HG03558 (cell line): ENCODE measurements at regions not wholly inside any gene's neighbourhood (a gene's known extent, or its start where the extent isn't known, plus 50 kb on each side); places are given as distances from the start of the nearest gene placed in this dataset.

Source experiments
- ATAC-seq: cut with Tn5 transposase; IDR thresholded peaks from one replicate; pipeline ENCODE4 v1.9.1; 2021; ENCODE audit warnings: moderate number of reproducible peaks; ENCODE audit not compliant: unreplicated experiment; ENCODE audit errors: extremely low read depth

DNA sequence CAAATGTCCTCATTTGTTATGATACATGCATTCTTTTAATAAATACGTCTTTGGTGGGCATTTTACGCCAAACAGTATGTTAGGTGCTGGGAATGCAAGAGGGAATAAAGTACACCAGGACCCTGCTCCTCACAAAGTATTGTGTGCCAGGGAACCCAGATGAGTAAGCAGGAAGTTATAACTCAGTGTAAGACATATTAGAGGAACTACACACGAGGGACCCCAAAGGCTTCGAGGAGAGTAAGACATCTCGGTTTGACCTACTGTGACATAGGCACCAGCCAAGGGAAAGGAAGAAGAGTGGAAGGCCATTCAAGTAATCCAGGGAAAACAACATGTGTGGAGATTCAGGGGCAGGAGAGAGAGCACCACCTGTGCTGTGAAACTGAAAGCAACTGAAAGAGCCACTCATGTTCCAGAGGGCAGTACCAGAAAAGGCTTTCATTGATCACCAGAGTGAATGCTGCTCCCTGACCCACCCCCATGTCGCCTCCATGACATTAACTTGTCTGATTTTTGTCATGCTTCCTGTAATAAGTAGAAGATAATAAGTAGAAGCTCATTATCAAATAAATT is 542.5 kb upstream of the PKN2 start:
- no peak for ATAC-seq

DNA sequence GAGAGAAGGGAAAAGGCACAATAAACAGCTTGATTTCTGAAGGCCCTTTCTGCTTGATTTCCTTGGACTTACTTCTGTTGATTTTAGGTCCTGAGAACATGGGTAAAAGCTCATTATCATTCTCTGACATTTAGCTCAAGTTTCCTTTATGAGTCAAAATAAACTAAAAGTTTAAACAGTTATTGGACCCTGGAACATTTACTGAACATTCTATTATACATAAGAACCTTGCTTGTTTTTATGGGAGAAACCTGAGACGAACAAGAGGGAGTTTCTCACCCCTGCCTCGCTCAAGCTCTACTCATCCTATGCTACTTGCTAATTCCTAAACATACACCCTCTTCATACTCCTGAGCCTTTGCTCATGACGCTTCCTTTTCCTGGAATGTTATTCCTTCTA is 538.3 kb upstream of the PKN2 start:
- ATAC-seq, result no peak

DNA sequence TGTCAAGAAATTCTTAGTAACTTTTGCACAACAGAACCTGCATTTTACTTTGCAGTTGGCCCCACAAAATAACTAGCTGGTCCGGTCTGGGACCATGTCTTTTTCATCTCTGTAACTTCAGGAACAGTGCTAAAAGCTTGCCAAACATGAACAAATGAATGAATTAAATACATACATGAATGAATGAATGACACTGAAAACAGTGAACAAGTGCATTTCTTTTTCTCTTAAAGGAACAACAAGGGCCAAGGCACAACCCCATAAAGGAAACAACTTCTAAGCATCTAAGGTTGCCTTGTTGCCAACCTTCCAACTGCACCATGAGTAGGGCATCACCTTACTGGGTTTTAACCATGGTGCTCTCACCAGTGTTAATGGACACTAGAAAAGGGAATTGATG is 534.4 kb upstream of the PKN2 start:
- no peak for ATAC-seq

DNA sequence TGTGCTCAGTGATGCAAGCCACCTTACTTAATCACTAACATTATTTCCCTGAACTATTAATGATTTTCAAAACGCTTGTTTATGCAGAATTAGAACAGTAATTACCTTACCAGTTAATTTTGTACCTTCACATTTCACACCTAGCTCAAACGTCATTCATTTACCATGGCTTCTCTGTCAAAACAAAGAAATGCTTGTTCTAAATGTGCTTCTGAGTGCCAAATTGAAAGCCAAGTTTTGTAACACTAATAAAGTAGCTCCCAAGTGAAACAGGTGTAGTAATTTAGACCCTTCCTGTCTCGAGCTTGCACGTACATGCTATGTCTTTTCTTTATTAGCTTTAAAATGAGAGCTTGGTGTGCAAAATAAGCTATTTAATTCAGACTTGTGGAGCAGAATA is 533.7 kb upstream of the PKN2 start:
- ATAC-seq, result peak; percentile 43

DNA sequence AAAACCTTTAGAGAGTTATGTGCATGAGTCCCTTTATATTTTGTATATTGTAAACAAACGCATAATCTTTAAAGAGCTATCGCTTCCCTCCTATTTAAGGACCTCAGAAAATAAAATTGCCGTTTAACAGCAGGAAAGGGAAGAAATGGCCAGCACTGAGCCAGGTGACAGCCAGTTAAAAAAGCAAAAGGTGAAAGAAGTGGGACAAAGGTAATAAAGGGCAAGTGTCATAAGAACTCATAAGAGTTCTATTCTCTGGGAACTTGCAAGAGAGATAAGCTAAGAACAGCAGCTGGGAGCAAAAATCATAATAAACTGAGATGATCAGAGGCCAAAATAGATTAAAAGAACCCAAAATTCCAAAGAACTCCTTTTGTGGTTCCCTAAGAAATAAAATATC is 520.9 kb upstream of the PKN2 start:
- ATAC-seq, result no peak

DNA sequence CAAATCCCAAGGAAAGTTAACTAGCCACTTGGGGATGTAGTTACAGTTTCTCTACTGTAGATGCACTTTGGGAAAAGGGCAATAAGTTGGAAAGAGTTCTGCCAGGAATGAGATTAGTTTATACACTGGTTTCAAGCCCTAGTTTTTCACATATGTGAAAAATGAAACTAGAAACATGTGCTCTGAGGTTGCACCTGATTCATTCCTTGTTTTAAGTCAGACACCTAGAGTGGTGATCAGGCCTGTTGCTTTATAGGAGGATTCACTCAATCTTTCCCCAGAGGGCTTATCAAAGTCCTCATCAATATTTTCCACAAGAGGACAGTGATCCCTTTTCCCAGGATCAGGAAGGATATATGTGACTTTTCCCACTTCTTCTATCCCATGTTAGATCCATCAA is 515.9 kb upstream of the PKN2 start:
- no peak for ATAC-seq

DNA sequence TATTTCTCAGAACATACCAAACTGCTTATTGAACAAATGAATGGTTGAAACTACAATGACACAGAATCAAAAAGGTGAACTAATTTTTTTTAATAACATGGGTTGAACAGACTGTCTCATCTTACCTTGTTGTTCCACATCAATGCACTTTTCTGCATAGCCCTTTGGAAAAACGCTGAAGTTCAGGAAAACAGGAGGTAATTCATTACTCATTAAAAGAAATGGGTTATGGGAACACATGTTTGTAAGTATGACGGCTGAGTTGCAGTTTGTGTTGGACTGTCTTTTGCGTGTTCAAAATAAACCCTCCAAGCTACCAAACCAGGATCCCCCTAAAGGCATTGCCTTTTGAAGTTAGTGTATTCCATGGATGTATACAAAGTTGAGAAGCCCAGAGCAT is 514.9 kb upstream of the PKN2 start:
- no peak for ATAC-seq

DNA sequence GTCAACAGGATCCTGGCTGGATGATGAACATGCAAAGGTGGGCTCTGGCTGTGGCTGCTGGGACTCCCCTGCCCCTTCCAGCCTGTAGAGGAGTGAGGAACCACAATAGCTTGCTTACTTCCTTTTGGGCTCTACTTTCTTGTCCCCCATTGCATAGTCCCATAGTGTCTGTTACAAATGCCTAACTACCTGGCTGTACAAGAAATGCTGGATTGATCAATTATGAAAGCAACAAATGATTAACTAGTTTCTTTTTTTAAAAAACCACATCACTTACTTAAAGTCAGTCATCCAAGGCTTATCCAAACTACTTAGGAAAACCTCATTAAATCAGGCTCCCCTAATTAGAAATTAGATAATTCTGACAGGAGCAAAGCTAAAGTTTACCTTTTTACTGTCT is 514.1 kb upstream of the PKN2 start:
- ATAC-seq, result no peak

DNA sequence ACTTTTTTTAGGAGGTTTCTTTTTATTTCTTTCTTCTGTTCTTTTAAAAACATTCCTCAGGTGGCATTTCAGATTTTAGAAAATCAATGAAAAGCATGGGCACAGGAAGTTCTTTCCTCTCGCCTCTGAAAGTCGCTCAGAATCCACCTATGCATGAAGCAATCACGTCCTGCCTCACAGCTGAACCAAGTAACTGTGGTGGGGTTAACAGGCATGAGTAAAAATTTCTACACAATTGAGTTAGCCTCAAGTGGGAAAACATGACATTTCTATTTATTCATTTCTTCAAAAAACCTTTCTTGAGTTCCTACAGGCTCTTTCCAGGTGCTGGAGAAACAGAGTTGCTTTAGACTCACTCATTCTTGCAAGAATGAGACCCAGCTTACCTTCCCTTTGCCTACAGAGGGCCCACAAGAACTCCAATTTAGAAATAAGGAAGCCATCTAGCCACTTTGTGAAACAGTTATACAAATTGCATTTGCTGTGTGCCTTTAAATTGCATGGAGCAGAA is 508.9 kb upstream of the PKN2 start:
- ATAC-seq, result no peak

DNA sequence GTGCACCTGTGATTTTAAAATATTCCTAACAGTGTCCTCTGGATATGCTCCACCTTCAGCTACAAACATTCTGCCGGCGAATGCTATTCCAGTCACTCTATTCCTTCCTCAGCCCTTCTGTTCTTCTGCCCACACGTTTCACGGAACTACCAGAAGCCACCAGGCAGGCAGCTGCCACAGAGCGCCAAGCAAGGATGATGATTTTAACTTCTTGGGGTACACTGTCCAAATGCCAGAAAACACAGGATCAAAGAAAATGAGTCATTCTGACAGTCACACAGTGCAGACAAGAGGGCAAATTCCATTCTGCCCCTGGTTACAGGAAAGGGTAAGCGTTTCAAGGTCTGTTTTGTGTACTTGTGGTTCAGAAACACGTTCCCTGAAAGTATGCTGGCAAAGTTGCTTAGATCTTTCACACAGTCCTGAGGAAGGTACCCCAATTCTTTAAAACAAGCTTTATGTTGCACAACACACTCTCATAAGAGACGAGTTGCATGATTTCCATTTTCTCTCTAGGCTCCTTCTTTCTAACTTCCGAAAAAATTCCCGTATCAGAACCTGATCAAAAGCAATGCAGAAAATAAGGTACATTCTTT is 508.3 kb upstream of the PKN2 start:
- ATAC-seq, result no peak

DNA sequence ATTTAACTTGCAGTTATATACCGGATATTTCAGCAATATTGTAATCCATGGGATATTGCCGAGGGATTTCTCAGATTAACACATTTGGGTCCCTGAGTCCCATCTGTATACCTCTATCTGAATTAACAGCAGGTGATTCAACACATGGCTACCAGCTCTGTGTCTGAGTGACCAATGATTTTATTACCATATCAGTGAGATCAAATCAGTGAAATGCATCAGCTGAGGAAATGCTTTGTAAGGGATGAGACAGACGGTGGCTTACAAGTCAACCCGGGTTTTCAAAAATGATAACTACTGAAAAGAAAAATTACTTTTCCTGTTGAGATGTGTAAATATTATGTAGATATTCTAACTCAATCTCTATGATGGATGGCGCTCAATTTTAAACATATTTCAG is 504.1 kb upstream of the PKN2 start:
- no peak for ATAC-seq

DNA sequence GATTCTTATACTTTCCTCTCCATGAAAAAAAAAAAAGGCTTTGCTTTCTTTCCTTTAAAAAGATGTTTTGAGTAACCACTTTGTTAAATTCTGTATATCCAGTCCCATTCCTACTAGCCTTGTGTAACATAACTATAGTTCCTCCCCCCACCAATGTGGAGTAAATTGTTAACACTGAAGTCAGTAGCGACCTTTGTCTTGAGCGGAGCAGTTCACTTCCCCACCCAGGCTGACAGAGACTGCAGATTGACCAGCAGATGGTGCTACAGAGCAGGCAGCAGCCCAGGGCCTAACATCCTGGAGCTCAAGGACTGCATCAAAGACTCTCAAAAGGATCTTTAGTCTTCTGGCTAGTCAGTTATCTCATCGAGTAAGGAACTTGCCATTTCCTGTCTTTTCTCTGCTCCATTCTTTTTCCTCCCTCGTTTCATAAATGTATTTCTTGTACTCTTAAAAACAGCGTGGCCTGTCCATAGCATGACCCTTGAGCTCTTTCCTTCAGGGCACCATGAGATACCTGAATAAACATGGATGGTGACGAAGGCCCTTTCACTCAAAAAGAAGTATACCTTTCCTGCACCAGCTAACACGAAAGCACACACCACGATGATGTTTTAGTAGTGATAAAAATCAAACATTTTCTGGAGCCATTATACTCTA is 503.5 kb upstream of the PKN2 start:
- peak; percentile 81 for ATAC-seq

DNA sequence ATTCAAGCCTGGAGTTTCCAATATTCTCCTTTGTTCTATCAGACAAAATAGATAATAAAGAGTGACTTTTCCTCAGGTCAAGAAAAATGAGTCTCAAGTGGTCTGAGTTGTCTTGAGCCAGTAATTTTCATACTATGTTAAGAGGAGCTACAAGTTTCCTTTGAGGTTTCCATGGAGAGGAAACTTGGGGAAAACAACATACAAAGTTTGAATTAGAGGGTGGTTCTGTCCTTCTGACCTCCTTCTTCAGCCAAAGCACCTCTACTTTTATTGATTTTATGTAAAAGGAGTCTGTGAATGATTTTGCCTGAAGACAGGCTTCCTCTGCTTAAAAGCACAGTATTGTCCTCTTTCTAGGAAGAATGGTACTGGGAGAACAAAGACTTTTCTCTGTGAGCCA is 497.2 kb upstream of the PKN2 start:
- no peak for ATAC-seq

DNA sequence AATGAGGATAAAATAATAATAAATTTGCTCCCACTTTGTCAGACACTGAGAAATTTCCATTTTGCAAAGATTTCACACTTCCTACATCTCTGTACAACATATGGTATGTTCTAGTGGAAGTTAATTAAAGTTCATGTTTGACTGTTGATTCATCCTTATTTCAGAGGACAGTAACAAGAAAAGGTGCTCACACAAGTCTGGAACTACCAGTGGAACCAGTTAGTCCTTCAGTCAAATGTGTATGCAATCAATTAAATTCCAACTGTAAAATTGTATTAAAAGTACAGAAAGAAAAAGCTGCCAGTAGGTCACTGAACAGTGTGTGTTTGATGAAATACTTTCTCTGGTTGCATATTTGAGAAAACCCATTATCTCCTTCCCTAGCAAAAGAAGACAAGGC is 496.0 kb upstream of the PKN2 start:
- no peak for ATAC-seq

DNA sequence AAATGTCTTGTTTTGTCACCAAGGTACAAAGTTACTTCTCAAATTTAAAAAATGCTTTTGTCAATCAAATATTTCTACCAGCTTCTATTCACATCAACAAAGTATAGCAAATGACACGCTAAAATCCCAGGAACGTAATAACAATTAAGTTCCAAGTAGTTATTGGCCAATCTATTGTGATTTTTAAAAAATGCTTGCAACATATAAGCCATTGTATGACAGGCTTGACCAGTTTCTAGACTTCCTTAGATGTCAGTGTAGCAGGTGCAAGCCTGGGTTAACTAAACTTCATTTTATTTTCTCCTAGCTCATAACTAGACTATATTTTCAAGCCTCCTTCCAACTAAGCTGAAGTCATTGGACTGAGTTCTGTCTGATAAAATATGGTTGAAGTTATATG is 494.5 kb upstream of the PKN2 start:
- no peak for ATAC-seq

DNA sequence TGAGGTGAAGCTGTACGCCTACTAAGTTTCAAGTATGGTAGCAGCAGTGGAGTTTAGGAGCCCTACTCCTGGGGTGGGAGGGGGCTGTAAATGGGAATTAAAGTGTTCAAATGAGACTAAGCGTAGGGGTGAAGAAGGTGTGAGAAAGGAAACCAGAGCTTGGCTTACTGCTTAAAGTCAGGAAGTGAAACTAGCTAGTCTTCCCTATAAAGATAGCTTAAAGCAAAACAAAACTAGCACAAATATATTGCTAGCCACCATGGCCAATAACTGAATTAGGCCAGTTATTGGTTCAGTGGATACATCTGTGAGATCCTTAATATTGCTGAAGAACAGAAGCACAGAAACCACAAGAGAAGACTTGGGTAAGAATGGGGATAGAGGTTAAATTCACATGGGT is 492.2 kb upstream of the PKN2 start:
- ATAC-seq, result peak; percentile 87

DNA sequence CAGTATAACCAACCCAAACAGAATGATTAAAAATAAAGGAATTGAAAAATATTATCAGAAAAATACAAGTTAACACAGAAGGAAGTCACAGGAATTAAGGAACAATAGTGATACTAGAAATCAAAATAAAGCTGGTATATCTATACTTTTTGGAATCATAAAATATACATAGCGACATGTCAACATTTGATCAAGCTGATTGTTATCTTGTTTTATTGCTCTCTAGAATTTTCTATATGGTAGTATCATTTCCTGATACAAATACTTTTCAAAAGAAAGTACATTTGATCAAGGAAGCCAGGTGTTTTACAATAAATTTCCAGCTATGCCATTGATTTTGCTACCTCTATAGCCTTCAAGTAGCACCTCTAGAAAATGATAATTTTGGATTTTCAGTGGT is 489.5 kb upstream of the PKN2 start:
- ATAC-seq, result no peak

DNA sequence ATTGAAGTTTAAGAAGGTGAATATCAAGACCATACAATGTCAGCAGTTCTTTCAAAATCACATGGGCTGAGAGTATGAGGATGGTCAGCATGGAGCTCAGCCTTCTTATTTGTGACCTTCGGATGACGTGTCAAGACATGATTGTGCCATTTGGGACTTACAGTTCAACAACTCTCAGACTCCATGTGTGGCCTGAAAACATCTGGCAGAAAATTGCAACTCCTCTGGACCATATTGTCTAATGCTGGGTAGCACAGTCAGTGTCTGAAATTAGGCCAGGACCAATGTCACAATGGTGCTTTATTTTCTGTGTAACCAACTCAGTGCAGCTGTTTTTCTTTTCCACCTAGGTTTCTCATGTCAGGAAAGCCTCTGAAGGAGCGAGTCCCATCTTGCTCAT is 483.5 kb upstream of the PKN2 start:
- ATAC-seq, result no peak

DNA sequence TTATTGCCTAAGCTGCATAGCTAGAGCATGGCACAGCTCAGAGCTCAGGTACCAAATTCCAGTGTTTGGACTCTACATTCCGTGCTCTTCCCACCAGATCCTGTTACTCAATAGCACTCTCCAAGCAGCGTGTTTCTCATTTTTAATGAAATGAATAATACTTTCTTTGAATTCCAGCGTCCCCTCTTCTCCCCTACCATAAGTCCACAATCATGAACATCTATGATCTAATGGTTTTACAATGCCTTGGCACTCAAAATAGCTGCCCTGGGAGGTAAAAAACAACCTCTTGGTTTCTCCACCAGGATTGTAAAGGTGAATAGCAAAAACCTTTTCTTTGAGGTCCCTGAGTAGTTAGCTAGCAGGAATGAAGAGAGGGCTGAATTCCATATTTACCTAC is 480.0 kb upstream of the PKN2 start:
- ATAC-seq, result no peak

DNA sequence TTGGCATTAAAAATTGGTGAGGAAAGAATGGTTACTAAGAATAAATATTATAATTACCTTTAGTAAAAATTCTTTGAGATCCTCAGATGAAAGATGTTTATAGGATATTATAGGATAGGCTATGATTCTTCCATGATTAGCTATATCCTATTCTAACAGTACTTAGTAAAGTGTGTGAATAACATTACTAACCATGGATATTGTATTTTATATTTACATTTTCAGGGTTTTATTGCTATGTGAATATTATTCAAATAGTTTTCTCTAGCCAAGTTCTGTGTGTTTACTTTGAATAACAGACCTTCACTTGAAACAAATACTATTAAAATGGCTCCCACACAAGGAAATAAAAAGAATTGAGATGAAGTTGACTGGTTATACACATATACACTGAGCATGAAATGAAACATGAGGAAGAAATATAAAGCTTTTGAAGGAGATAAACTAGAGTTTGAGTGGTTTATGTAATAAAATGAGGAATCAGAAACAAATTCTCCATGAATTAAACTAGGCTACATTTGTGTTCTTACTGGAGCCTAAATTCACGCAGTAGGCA is 479.4 kb upstream of the PKN2 start:
- no peak for ATAC-seq

DNA sequence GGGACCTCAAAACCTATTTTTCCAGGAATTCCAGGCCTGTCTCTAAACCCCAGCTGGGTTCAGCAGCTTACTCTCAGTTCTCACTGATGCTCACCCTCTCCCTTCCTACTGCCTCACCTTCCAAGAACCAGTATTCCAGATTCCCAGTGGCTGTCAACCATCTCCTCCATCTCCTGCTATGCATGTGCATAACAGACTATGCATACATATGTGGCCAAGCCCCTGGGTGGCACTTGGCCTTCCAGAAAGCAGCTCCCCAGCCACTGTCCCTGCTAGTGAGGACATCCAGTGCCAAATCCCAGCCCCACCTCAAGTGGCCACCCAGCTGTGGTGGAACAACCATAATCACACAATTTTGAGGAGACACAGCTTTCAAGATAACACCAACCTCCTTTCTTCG is 475.7 kb upstream of the PKN2 start:
- no peak for ATAC-seq
